ENCODE measurements at regions not wholly inside any gene's neighbourhood (a gene's known extent, or its start where the extent isn't known, plus 50 kb on each side); places are given as distances from the start of the nearest gene placed in this dataset.

- H3K36me3 ChIP-seq = no peaks in the 10 kb centered on the region
- DNase-seq = no peak
- TF ChIP-seq CTCF (IDR thresholded peaks at IDR 0.05; ENCODE audit: low read depth, low read length) = no peak
- H3K4me3 ChIP-seq (ENCODE audit: low read depth, low read length) = no peak overlapping the region
- H3K9me3 ChIP-seq = no peaks in the 10 kb centered on the region
- H3K27me3 ChIP-seq = peaks cover 81% of the 10 kb centered on the region
- no peaks in the 10 kb centered on the region for H3K4me1 ChIP-seq
These were observed 78.2 kb upstream of the IGF1R start for GRCh38 chr15:98570119-98570518.

DNA sequence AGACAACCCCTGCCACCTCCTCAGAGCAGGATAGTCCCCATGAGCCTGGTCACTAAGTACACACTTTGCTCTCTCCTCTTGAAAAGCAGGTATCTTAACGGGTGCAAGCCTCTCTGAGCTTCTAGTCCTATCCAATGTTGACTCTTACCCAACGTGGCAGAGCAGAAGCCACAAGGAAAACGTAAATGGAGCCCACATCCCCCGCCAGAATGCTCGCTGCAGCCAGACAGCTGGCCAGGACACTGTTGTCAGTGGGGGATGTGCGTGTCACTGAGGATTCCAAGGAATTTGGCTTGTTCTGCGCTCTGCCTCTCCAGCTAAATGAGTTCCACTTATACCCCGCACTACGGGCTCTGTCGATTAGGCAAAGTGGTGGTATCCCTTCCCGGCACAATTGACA is 67.8 kb upstream of the IGF1R start:
- Histone ChIP-seq H3K27me3 (peaks cover 86% of the 10 kb centered on the region), H3K4me1 (no peaks in the 10 kb centered on the region), H3K36me3 (no peaks in the 10 kb centered on the region), H3K4me3 (ENCODE audit: low read depth, low read length) (no peak overlapping the region), H3K9me3 (no peaks in the 10 kb centered on the region)
- no peak for TF ChIP-seq CTCF (IDR thresholded peaks at IDR 0.05; ENCODE audit: low read depth, low read length)
- no peak for DNase-seq

GRCh38 chr15:98581715-98582114 is 66.6 kb upstream of the IGF1R start:
- no peak for DNase-seq
- H3K27me3 ChIP-seq = peaks cover 89% of the 10 kb centered on the region
- H3K4me3 ChIP-seq (ENCODE audit: low read depth, low read length) = no peak overlapping the region
- H3K36me3 ChIP-seq = no peaks in the 10 kb centered on the region
- H3K4me1 ChIP-seq = no peaks in the 10 kb centered on the region
- no peaks in the 10 kb centered on the region for H3K9me3 ChIP-seq
- peak; percentile 44 for TF ChIP-seq CTCF (IDR thresholded peaks at IDR 0.05; ENCODE audit: low read depth, low read length)

GRCh38 chr15:98582900-98583554 is 65.3 kb upstream of the IGF1R start:
- H3K27me3 ChIP-seq = peaks cover 95% of the 10 kb centered on the region
- H3K9me3 ChIP-seq = no peaks in the 10 kb centered on the region
- no peaks in the 10 kb centered on the region for H3K4me1 ChIP-seq
- no peak for TF ChIP-seq CTCF (IDR thresholded peaks at IDR 0.05; ENCODE audit: low read depth, low read length)
- no peak overlapping the region for H3K4me3 ChIP-seq (ENCODE audit: low read depth, low read length)
- DNase-seq = no peak
- H3K36me3 ChIP-seq = no peaks in the 10 kb centered on the region

DNA sequence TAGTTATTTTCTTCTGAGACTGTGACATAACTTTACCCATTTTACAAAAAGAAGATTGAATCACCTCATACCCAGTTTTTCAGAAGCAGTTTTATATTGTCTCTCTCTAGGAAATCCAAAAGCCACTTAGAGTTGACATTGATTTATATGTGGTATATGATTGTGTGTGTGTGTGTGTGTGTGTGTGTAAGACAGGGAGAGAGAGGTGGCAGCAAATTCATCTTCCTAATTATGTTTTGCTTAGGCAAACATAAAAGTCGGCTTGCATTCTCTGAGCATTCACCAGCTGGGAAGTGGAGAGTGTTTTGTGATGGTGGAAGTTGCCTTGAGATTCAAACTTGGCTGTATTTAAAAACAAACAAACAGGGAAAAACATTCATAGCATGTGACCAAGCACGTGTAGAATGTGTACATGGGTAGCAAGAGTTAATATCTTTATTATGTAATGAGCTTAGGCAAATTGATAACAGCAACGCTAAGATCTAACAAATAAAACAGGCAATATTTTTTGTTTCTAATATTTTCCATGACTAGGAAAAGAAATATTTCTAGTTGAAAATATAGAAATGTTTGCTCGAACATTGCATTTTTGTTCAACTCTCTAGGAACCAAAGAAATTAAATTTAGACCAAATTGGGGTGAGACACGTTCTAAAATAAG is 64.4 kb upstream of the IGF1R start:
- Histone ChIP-seq H3K27me3 (peaks cover 94% of the 10 kb centered on the region), H3K4me3 (ENCODE audit: low read depth, low read length) (no peak overlapping the region), H3K4me1 (no peaks in the 10 kb centered on the region), H3K36me3 (no peaks in the 10 kb centered on the region), H3K9me3 (no peaks in the 10 kb centered on the region)
- TF ChIP-seq CTCF (IDR thresholded peaks at IDR 0.05; ENCODE audit: low read depth, low read length) = no peak
- no peak for DNase-seq

DNA sequence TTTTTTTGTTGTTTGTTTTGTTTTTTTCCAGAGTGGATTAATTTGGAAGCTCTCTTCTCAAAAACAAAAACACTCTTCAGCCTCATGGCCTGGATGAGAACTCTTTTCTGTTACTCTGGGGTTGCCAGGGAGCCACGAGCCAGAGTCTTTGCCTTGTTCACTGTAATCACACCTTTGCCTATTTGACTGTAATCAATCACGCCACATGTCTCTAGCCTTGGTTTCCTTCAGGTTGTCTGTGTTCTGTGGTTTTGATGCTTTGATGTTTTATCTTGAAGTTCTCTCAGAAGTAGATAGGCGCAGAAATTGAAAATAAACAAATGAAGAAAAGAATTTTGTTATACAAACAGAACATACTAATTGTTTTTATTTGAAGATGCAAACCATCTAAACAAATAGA is 62.3 kb upstream of the IGF1R start:
- H3K27me3 ChIP-seq = peaks cover 98% of the 10 kb centered on the region

More for the DNA sequence above, 62.3 kb upstream of the IGF1R start:
- Histone ChIP-seq H3K9me3 (no peaks in the 10 kb centered on the region), H3K36me3 (no peaks in the 10 kb centered on the region), H3K4me3 (ENCODE audit: low read depth, low read length) (no peak overlapping the region), H3K4me1 (no peaks in the 10 kb centered on the region)
- TF ChIP-seq CTCF (IDR thresholded peaks at IDR 0.05; ENCODE audit: low read depth, low read length) = no peak
- no peak for DNase-seq

All from BE2C (cell line).